H7 (cell line): ENCODE measurements at regions not wholly inside any gene's neighbourhood (a gene's known extent, or its start where the extent isn't known, plus 50 kb on each side); places are given as distances from the start of the nearest gene placed in this dataset.

ENCODE experiments used
- DNase-seq: peaks from one replicate; pipeline ENCODE4 v3.0.0; 2012
- H3K27me3 ChIP-seq: 2 replicates; pipeline ENCODE4 v1.6.0; 2011; ENCODE audit warnings: mild to moderate bottlenecking, low read length; ENCODE audit not compliant: control insufficient read depth, insufficient read depth
- H3K36me3 ChIP-seq: replicated peaks from 2 replicates; pipeline ENCODE4 v1.5.1; 2011; ENCODE audit warnings: low read length; ENCODE audit not compliant: control insufficient read depth, insufficient read depth
- H3K4me3 ChIP-seq: 2 replicates; pipeline ENCODE4 v1.5.1; 2011; ENCODE audit warnings: low read depth, mild to moderate bottlenecking, control low read depth, low read length, moderate library complexity; ENCODE audit not compliant: insufficient read depth

DNA sequence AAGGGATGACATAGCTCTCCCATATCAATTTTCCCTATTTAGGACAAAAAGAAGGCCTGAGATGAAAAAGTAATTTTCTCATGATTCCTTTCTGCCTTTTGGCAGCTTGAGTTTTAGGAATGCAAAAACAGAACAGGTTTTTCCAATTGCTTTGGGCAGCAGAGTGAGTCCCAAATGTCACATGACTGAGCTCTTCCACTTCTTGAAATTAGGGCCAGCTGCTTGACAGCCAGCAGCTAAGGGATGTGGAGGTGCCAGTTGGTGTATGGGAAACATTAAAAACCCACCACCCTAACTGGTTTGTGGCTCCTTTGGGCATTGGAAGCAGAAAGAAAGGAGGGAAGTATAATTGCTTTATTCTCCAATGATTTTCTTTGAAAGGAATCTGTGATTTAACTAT, 133.8 kb upstream of the FAM20A start:
- Histone ChIP-seq H3K4me3 (no peak overlapping the region), H3K27me3 (no peaks in the 10 kb centered on the region), H3K36me3 (no peaks in the 10 kb centered on the region)
- DNase-seq, result no peak

GRCh38 chr17:68734187-68734900, 133.2 kb upstream of the FAM20A start:
- no peak for DNase-seq
- Histone ChIP-seq H3K4me3 (no peak overlapping the region), H3K27me3 (no peaks in the 10 kb centered on the region), H3K36me3 (no peaks in the 10 kb centered on the region)

GRCh38 chr17:68733241-68734176, 132.3 kb upstream of the FAM20A start:
- no peak overlapping the region for H3K4me3 ChIP-seq
- no peak for DNase-seq
- H3K36me3 ChIP-seq, result no peaks in the 10 kb centered on the region
- no peaks in the 10 kb centered on the region for H3K27me3 ChIP-seq

DNA sequence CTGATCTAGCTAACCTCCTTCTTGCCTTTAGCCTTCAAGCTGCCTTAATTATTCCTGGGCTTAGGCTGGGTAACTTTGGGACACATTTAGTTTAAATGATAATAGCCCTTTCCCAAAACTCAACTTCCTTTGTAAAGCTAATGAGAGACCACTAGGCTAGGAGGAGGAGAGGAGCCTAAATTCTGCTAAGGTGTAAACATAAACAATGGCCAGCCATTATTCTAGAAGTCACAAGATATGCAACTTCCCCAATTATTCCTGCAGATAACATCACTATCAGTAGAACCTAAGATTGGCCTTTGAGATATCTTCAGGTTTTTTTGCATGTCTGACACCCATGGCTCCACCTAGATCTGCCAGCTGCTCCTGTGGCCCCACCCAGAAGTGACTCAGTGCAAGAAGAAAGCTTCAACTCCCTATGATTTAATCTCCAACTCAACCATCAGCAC, 131.2 kb upstream of the FAM20A start:
- no peak for DNase-seq
- Histone ChIP-seq H3K27me3 (no peaks in the 10 kb centered on the region), H3K4me3 (no peak overlapping the region), H3K36me3 (no peaks in the 10 kb centered on the region)

DNA sequence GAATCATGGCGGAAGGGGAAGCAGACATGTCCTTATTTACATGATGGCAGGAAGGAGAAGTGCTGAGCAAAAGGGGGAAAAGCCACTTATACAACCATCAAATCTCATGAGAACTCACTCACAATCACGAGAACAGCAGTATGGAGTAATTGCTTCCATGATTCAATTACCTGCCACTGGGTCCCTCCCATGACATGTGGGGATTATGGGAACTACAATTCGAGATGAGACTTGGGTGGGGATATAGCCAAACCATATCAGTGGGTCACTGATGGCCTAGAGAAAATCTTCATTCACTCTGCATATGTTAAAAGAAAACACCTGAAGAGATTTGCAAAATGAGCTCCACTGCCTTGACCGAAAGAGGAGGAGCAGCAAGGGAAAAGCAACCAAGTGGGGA, 130.3 kb upstream of the FAM20A start:
- Histone ChIP-seq H3K4me3 (no peak overlapping the region), H3K27me3 (no peaks in the 10 kb centered on the region), H3K36me3 (no peaks in the 10 kb centered on the region)
- DNase-seq, result no peak

DNA sequence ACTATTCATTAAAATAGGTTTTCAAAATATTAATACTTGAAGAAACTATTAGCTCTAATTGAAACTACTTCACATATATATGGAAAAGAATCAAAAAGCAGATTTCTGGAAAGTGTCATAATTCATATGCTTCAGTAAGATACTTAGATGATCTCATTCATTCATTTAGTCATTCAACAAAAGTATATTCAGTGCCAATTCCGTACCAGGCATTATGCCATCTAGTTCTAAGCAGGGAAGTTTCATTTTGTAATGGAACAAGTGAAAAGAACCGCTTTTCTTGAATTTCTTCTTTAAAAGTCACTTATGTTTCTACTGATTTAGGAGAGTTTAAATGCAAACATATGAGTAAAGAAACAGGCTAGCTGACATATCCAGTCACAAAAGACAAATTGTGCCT, 118.3 kb upstream of the FAM20A start:
- Histone ChIP-seq H3K27me3 (no peaks in the 10 kb centered on the region), H3K4me3 (no peak overlapping the region), H3K36me3 (no peaks in the 10 kb centered on the region)
- DNase-seq, result no peak

DNA sequence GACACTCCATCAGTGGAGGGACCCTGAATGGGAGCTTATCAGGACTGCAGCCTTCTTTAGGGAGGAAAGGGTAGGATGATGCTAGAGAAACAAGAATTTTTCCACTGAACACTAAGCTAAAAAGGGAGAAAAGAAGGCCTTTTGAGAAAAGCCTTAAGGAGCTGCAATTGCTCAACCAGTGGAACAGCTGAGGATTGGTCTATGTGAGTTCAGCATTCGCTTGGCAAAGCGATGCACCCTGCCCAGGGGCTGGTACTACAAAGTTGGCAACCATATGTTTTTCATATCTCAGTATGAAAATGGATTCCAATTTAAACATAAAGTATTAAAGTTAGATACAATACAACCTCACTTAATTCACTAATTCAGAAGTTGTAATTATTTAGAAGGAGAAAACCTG, 117.8 kb upstream of the FAM20A start:
- no peaks in the 10 kb centered on the region for H3K27me3 ChIP-seq
- no peak overlapping the region for H3K4me3 ChIP-seq
- H3K36me3 ChIP-seq, result no peaks in the 10 kb centered on the region
- DNase-seq, result no peak

DNA sequence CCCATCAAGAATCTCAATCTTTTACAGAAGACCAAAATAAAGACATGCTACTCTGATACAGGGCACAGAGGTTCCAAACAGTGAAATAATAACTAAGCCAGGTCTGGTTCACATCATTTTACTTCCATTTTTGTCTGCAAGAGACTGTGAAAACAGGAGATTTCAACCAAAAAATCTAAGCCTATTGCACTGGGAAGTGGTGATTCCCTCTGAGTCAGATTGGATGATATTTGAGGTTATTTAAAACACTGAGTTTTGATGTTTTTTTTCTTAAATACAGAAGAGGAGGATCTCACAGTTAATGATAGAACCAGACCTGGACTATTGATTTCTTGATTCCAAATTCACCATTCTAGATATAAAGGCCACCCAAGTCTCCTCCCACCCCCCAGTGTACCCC, 117.3 kb upstream of the FAM20A start:
- Histone ChIP-seq H3K36me3 (no peaks in the 10 kb centered on the region), H3K4me3 (no peak overlapping the region), H3K27me3 (no peaks in the 10 kb centered on the region)
- DNase-seq, result no peak

- Histone ChIP-seq H3K4me3 (no peak overlapping the region), H3K36me3 (no peaks in the 10 kb centered on the region), H3K27me3 (no peaks in the 10 kb centered on the region)
- no peak for DNase-seq
These were observed 113.5 kb upstream of the FAM20A start for GRCh38 chr17:68714676-68715075.

DNA sequence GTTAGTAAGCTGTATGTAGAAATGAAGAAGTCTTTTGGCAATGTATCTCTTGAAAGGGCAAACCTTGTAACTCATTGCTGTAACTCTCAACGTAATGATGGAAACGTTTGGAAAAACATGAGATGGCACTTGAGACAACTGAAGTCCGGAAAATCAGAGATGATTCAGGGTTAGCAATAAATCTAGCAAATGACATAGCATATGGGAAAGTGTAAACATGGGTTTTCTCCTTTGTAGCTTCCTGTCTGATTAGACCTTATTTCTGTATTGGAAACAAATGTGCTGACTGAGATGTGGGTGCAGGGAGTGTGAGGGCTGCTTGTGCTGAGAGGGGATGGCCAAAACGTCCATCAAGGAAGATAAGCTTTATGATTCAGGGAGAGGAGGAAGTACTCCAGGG, 110.7 kb upstream of the FAM20A start:
- no peak overlapping the region for H3K4me3 ChIP-seq
- H3K27me3 ChIP-seq, result no peaks in the 10 kb centered on the region
- DNase-seq, result no peak
- H3K36me3 ChIP-seq, result no peaks in the 10 kb centered on the region

GRCh38 chr17:68710976-68711375, 109.8 kb upstream of the FAM20A start:
- Histone ChIP-seq H3K4me3 (no peak overlapping the region), H3K36me3 (no peaks in the 10 kb centered on the region), H3K27me3 (no peaks in the 10 kb centered on the region)
- DNase-seq, result no peak

DNA sequence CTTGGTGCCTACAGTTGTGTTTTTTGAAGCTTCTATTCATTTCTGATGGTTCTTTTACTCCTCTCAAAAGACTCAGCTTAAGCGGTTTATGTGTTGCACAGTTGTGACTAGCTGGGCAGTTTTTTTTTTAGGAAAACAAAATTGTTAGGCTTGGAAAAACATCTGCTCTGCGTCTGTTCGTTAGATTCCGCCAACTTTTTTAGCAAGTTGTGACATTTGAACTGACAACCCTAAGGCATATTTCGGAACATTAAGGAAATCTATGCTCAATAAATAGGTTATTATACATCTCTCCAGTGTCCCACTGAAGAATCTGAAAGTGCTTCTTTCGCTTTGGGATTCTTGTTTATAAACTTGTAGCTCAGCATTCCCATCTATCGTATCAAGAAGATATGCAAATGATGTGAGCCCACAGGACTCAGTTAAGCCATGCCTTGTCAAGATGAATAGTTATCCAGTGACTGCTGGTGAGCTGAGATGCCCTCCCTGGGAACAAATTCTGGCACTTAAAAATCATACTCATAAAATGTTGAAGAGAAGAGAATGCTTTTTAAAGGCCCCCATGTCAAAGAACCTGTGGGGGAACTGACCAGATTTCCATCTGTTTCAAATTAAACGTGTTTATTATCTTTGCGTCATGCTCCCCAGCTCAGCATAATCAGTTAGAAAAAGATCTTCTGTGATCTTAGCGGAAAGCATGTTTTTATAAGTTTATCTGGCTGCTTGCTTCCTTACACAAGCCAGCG, 109.0 kb upstream of the FAM20A start:
- no peak for DNase-seq
- H3K36me3 ChIP-seq, result no peaks in the 10 kb centered on the region
- H3K27me3 ChIP-seq, result no peaks in the 10 kb centered on the region
- no peak overlapping the region for H3K4me3 ChIP-seq

DNA sequence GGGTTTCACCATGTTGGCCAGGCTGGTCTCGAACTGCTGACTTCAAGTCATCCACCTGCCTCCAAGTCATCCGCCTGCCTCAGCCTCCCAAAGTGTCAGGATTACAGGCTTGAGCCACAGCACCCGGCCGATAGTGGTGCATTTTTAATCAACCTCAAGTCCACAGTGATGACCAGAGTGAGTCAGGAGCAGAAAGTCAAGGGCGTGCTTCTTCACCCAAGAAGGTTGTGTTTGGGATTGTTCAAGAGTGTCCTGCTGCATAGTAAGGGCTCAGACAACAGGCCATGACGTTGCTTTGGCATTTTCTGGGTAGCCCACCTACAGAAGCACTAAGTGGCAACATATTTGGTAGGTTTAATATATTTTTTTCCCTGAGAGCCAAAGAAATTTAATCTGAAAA, 108.3 kb upstream of the FAM20A start:
- no peak for DNase-seq
- no peaks in the 10 kb centered on the region for H3K27me3 ChIP-seq
- no peak overlapping the region for H3K4me3 ChIP-seq
- H3K36me3 ChIP-seq, result no peaks in the 10 kb centered on the region

- H3K27me3 ChIP-seq, result no peaks in the 10 kb centered on the region
- no peak overlapping the region for H3K4me3 ChIP-seq
- H3K36me3 ChIP-seq, result no peaks in the 10 kb centered on the region
- DNase-seq, result no peak
These were observed 105.9 kb upstream of the FAM20A start for GRCh38 chr17:68707031-68707430.
